ENCODE measurements at regions not wholly inside any gene's neighbourhood (a gene's known extent, or its start where the extent isn't known, plus 50 kb on each side); places are given as distances from the start of the nearest gene placed in this dataset.
A peak's percentile ranks its signal among the peaks of the same experiment; 100 is the strongest.
"Not testable (repeated sequence)": the region's sequence is repeated elsewhere in the genome, so short reads cannot be mapped to it uniquely, and the experiment has no call there.

DNA sequence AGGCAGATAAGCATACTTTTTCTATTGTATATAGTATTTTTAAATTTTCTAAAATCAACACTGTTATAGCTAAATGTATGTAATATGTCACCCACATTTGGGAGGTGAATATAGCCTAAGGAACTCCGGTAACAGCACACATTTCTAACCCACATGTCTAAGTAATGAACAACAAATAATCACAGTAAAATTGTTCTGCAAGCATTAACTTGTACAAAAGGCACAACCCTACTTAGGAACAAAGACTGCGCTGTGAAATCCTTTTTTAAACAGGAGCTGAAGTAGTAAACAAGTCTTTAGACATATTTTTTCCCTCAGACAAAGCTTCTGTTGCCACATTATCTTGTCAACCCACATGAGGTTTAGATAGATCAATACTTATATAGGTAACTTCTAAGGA is 872.4 kb upstream of the SLC35B3 start:
- no peak for DNase-seq

DNA sequence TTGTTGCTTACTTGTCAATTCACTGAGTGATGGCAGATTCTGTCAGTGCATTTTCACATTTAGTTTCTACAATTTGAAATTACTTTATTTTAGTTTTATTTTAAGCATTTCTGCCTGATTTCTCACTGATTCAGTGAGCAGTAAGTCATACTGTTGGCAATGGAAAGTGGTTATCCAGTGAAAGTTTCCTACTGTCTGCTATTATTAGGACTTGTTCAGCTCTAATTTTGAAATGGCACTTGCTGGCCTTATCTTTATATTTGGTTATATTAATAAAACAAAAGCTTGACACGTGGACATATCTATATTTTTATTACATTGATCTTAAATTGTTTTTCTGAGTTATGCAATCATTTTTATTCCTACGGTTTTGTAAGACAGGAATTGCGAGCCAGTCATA is 871.8 kb upstream of the SLC35B3 start:
- DNase-seq = no peak

GRCh38 chr6:9295644-9296043 is 860.3 kb upstream of the SLC35B3 start:
- DNase-seq = no peak

GRCh38 chr6:9292975-9293374 is 857.6 kb upstream of the SLC35B3 start:
- DNase-seq = no peak

GRCh38 chr6:9290342-9290741 is 855.0 kb upstream of the SLC35B3 start:
- DNase-seq = not testable (repeated sequence)

DNA sequence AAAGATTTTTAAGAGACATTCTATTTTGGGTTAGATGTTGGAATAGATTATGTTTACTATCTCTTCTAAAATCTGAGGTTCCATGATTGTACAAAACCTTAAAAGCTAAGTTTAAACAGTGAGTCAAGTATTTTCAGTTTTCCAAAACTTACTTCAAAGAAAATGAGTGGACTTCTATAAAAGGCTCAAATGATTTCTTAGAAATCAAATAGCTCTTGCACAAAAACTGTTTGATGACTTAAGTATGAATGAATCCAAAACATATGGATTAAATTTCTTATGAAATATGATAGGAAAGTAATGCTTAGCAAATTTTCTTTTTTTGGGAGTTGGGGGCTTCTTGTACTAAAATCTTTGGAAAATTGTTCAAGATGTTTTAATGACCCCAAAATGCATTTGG is 837.3 kb upstream of the SLC35B3 start:
- no peak for DNase-seq

DNA sequence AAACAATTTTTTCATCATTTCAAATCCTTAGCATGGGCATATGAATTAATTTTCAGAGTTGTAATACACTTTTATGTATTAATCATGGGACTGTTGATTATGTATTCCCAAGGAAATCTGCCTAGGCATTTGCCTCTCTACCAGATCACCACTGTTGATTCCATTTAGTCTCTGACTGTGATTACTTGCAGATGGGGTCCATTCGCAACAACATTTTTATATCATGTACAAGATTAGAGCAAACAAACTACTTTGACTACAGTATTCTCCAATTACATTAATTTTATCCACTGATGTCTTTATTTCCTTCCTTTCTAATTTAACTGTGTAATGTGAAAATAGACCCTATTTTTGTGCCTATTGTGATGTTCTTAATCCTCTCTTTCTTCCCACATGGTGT is 831.4 kb upstream of the SLC35B3 start:
- no peak for DNase-seq

DNA sequence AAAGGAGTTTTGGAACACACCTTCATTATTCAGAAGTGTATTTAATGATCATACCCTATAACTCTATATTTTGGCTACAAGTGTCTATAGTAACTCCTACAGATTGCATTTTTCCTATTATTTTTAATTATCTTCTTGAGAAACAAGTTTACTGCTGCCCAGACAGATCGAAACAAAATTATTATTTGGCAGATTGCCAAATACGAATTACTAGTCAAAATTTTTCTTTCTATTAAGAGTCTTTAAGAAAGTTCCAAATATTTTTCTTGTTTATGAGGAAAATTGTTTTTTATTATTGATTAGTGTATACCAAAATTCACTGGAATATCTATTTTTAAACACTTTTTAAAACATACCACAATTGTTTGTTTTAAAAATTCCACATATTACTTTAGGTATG is 821.9 kb upstream of the SLC35B3 start:
- no peak for DNase-seq

- DNase-seq = no peak
Measured at GRCh38 chr6:9254251-9254650, 818.9 kb upstream of the SLC35B3 start.

DNA sequence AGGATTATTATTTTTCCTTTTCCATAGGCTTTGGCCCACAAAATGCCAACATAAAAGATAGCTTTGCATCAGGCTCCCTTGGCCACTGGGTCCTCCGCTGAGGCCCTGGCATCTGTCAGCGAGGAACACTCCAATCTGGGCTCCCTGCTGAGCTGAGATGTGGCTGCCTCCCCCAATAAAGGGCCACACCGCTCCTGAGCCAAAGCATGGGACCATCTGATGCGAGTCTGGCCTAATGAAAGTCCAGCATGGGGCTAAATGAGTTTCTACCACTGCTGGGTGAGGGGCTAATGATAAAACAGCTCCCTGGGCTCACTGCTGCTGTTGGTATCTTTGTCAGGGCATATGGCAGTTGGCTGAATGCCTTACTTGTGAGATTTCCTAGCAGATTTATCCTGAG is 817.5 kb upstream of the SLC35B3 start:
- DNase-seq = no peak

- peak; percentile 13 for DNase-seq
Measured at GRCh38 chr6:9250852-9251251, 815.5 kb upstream of the SLC35B3 start.

DNA sequence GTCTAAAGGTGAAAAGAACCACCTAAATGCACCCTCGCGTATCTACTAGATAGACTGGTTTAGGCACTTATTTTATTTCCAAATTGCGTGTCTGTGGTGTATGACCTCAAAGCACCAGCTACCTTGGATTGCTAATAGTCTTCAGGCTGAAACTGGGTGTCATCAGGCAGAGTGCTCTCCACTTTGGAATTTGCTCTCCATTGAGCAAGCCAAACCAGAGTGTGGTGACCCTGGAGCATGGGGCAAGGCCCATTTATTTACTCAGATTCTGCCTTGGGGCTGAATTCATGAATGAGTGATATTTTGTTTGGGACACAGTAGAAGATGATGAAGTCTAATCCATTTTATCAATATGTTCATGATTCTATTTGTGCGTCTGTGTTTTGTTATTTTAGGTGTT is 812.8 kb upstream of the SLC35B3 start:
- no peak for DNase-seq

GRCh38 chr6:9240861-9241260 is 805.5 kb upstream of the SLC35B3 start:
- DNase-seq = no peak

DNA sequence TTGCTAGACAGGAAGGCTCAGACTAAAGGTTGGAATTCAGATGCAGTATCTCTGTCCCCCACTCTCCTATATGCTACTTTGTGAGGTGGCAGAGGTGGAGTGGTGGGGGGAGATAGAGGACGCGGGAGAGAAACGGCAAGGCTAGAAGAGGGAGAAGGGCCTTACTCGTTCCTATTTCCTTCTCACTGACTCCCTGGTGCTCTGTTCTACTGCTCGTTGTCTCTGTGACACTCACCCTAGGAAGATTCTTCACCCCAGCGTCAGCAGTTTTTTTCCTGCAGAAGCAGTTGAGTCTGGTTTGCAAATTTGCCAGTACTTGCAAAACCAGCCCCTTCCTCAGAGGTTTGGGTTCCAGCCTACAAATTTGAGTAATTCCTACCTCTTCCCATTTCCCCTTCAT is 801.1 kb upstream of the SLC35B3 start:
- no peak for DNase-seq

- DNase-seq = no peak
Measured at GRCh38 chr6:9233686-9234085, 798.3 kb upstream of the SLC35B3 start.

DNA sequence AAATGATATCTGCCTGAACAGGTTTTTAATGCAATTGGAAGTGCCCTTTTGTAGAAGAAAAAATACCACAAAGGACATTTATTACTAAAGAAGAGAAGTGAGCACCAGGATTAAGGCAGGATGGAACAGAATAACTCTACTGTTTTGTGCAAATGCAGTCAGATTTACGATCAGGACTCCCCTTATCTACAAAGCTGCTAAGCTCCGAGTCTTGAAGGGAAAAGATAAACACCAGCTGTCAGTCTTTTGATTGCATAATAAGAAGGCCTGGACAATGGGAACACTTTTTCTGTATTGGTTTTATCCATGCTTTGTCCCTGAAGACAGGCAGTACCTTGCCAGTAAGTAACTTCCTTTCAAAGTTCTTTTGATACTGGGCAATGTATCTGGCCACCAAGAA is 797.9 kb upstream of the SLC35B3 start:
- no peak for DNase-seq

- no peak for DNase-seq
Measured at GRCh38 chr6:9225441-9225871, 790.1 kb upstream of the SLC35B3 start.

DNA sequence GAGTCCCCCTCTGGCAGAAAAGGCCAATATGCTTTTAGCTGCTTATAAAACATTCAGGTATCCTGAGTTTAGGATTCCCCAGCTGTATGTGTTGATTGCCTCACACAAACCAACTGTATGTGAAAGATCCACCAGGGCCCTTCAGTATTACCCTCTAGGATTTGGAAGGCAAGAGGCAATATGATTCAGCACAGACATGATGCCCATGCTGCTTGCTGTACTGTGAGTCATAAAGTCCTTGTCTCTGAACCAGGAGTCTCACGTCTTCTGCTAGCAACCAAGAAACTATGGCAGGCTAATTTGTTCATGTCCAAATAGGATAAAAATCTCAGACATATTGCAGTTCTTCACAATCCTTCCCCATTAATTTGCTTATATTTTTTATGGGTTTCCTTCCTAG is 789.2 kb upstream of the SLC35B3 start:
- DNase-seq = no peak

GRCh38 chr6:9213717-9214116 is 778.4 kb upstream of the SLC35B3 start:
- DNase-seq = not testable (repeated sequence)

DNA sequence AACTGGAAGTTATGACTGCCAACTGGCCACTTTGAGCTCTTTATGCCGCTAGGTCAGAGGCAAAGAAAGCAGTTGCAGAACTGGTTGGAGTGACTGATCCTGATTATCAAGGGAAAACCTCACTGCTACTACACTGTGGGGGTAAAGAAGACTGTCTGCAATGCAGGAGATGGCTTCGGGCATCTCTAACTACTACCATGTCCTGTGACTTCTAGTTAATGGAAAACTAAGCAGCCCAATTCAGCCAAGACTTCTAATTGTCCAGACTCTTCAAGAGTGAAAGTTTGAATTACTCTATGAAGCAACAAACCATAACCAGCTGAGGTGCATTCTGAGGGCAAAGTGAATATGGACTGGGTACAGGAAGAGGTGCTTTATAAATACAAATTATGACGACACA is 773.6 kb upstream of the SLC35B3 start:
- no peak for DNase-seq

DNA sequence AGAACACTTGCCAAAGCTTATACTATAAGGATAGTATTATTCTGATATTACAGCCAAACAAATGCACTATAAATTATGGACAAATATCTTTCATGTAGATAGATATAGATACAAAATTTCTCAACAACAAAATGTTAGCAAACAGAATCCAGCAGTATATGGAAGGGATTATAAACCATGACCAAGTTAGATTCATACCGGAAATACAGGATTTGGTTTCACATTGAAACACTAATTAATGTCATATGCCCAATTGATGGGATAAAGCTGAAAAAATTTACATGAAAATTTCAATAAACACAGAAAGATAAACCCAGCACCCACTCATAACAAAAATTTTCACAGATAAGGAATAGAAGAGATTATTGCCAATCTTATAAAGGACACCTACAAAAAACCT is 770.3 kb upstream of the SLC35B3 start:
- DNase-seq = no peak

DNA sequence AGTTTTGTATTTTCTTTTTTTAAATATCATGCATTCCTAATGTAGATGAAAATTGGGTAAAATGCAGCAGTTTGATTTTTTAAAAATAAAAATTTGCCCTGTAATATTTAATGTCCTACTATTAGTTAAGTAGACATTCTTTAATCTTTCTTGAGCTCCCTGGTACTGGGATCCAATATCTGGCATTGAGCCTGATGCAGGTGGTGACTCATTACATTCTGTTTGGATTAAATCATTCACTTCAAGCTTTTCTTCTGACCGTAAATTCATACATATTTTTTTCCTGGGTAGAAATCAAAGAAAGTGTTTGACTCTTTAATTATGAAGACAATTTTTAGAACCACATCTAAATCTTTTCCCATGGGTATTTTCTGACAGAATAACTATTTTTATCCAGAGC is 768.8 kb upstream of the SLC35B3 start:
- no peak for DNase-seq

DNA sequence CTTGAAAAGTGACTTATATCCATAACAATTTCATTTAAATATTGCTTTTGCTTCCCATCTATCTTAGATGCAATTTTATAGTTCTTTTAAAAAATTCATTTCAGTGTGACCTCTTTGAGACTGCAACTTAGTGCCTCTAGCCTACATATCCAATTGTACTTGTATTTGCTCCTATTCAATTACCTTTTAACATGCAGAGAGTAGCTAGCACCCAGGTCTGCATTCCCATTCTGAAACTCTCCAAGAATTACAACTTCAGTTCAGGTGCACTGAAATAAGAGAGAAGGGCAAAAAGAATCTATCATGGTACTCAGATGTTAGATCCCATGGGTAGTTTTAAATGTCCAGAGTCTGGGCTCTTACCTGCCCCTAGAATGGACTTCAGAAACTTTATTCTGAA is 765.4 kb upstream of the SLC35B3 start:
- DNase-seq = no peak

DNA sequence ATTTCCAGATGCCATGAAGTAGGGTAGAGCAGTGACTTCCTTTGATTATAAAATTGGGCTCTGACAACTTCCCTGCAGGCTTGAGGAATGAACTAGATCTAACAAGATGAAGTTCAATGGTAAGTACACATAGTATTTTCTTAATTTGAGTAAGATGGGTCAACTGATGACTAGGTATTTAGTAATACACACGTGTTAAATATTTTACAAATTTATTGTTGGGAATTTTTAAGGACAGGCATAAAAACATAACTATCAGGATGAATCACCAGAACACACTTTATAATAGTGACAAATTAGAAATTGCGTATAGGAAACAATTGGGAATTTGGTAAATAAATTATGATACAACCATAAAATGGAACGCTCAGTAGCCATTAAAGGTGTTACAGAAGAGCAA is 762.4 kb upstream of the SLC35B3 start:
- DNase-seq = no peak

- no peak for DNase-seq
Measured at GRCh38 chr6:9195322-9195721, 760.0 kb upstream of the SLC35B3 start.

Measured in right lung (tissue), 2 donors.